HG03039 (cell line): ENCODE measurements at regions not wholly inside any gene's neighbourhood (a gene's known extent, or its start where the extent isn't known, plus 50 kb on each side); places are given as distances from the start of the nearest gene placed in this dataset.

ENCODE experiments used
- ATAC-seq: cut with Tn5 transposase; IDR thresholded peaks from one replicate; pipeline ENCODE4 v1.9.1; 2021; ENCODE audit warnings: mild to moderate bottlenecking, moderate library complexity; ENCODE audit not compliant: unreplicated experiment

- ATAC-seq: no peak
These were observed 1174.3 kb downstream of the XPNPEP1 start for GRCh38 chr10:108749042-108749441.

DNA sequence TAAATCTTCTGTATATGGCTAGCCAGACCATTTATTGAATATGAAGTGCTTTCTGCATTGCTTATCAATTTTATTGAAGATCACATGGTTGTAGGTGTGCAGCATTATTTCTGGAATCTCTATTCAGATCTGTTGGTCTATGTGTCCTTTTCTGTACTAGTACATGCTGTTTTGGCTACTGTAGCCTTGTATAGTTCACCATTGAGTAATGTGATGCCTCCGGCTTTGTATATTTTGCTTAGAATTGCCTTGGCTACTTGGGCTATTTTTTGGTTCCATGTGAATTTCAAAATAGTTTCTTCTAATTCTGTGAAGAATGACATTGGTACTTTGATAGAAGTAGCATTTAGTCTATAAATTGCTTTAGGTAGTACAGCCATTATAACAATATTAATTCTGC is 1187.2 kb downstream of the XPNPEP1 start:
- no peak for ATAC-seq

- no peak for ATAC-seq
These were observed 1187.9 kb downstream of the XPNPEP1 start for GRCh38 chr10:108735380-108735779.

- ATAC-seq: no peak
These were observed 1201.4 kb downstream of the XPNPEP1 start for GRCh38 chr10:108721874-108722273.

DNA sequence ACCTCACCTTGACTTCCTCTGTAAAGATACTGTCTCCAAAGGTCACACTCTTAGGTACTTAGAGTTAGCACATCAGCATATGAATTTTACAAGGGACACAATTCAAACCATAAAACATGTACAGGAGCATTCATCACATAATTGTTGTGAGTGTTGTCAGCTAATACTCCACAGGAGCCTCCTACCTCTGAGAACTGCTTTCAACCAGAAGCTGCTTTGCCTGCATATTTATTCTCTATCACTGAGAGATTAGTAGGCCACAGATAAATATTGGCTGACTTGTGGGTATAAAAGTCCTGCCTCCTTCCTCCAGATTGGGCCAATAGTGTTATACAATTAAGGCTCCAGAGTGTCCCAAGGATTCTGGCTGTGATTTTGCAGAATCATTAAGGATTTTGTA is 1207.0 kb downstream of the XPNPEP1 start:
- no peak for ATAC-seq

DNA sequence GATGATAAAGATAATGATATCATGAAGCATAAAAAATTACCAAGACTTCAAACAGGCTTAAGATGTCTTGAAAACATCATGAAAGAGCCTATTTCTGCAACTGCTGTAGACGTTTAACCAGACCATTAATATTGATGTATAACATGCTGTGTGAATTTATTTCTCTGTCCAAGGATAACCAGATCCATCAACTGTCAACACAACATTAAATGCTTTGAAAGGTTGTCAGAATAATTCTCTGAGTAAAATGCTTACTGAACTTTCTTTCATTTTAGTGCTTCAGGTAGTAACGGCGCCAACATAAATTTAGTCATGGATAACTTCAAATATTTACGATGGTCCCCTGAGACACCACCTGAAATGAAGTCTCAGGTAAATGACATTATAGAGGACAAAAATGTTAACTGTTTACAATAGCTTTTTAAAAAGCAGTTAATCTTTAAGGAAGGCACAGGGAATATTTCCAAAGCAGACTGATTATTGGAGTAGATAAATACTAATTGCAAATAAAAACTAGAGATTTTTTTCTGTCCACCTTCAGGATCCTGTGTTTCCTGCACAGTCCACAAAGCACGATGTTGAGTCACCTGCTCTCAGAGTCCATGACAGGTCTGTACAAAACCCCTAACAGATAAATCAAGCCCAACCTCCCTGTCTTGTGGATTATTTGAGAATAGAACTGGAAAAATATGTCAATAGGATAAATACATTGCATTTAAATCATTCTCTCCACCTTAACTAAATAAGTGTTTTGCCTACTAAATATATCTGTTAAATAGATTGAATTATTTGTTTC is 1213.2 kb downstream of the XPNPEP1 start:
- no peak for ATAC-seq

DNA sequence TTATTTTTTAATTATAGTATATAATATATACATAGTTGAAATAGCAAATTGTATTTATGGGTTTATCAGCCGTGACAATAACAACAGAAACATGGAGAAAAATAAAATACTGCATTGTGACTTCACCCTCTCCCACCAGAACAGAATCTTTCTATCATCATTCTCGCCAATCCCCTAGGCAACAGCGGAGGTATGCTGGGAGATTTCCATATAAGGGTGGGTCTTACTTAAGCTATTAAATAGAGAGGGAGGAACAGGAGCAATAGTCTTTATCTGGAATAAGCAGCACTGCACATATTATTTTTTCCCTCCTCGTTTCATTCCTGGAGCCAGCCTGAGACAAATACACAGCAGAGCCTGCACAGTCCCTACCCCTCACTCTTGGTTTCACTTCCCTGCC is 1214.9 kb downstream of the XPNPEP1 start:
- no peak for ATAC-seq

DNA sequence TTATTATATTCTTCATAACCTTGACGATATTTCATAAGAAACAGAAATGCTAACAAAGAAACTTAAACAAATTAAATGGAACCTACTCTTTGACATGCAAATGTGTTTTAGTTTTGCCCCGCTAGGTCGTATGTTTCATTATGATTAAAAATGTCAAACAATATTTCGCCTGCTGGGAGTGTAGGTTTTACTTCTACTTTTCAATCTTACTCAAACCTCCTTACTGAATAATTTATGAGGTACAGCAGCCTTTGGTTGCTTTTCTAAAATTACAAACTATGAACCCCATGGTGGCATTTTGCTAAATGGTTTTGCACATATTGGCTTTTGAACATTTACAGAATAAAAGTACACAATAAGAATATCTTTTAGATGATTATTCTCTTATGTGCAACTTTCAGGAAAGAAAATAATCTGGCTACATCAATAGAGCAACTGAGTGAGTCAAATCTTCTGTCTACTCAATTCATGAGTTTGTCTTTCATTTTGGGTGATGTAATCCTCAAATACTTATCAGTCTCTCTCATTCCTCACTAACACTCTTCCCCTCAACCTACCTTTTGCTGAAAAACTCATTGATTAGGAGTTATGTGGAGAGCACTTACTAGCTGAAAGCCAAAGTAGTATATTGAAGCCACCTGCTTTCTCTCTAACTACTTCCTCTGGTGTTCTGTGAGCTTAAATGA is 1226.4 kb downstream of the XPNPEP1 start:
- peak; percentile 95 for ATAC-seq

DNA sequence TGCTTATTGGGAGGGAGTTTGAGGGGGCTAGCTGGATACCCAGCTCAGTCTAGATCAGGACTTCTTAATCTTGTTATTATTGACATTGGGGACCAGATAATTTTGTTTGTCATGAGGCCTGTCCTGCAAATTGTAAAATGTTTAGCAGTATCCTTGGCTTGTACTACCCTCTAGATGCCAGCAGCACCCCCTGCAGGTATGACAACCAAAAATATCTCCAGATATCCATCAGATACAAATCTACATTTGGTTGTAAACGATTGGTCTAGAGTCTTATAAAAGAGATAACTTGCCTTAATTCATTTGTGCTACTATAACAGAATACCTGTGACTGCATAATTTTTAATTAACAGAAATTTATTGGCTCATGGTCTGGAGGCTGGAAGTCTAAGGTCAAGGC is 1232.2 kb downstream of the XPNPEP1 start:
- ATAC-seq: no peak

GRCh38 chr10:108690530-108690929 is 1232.8 kb downstream of the XPNPEP1 start:
- no peak for ATAC-seq

GRCh38 chr10:108689891-108690290 is 1233.4 kb downstream of the XPNPEP1 start:
- no peak for ATAC-seq

DNA sequence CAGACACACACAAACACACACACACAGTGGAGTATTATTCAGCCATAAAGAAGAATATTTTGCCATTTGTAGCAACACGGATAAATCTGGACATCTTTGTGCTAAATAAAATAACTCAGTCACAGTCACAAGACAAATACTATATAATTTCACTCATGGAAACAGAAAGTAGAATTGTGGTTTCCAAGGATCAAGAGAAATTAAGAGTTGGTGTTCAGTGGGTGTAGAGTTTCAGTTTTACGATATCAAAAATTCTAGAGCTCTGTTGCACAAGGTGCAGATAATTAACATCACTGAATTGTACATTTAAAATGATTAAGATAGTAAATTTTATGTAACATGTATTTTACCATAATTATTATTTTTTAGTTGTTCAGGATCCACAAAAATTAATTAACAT is 1235.0 kb downstream of the XPNPEP1 start:
- no peak for ATAC-seq

GRCh38 chr10:108685863-108686531 is 1237.3 kb downstream of the XPNPEP1 start:
- ATAC-seq: no peak

GRCh38 chr10:108684431-108684830 is 1238.9 kb downstream of the XPNPEP1 start:
- ATAC-seq: no peak

DNA sequence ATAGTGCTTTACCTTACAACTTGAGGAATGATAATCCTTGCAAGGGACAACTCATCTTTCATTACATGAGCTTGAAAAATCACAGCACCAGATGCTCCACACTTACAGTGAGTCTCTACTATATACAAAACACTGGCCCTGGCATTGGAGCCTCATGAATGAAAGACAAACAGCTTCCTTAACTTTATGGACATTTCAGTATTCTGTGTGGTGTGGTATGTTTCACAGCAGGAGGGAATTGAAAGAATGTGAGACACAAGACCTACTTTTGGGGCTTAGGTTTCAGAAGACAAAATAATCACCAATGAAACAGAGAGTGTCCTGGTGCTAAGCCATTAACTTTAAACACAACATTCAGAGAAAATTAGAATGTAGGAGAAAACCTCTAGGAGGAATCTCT is 1249.6 kb downstream of the XPNPEP1 start:
- ATAC-seq: no peak

DNA sequence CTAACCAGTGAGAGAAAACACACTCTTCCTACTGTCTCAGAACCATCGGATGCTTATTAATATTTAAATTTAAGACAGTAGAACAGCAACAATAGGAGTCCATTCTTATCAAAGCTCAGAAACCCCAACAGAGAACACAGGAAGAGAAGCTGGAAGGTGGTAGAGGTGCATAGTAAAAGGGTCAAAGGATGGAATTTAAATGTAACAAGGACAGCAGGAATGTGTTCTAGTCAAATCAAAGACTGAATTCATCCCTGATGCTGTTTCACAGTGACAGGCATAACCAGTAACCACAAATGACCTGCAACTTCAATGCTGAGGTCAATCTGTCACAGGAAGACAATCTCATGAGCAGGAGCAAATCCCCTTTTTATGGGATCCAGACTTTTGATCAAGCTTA is 1259.7 kb downstream of the XPNPEP1 start:
- no peak for ATAC-seq

DNA sequence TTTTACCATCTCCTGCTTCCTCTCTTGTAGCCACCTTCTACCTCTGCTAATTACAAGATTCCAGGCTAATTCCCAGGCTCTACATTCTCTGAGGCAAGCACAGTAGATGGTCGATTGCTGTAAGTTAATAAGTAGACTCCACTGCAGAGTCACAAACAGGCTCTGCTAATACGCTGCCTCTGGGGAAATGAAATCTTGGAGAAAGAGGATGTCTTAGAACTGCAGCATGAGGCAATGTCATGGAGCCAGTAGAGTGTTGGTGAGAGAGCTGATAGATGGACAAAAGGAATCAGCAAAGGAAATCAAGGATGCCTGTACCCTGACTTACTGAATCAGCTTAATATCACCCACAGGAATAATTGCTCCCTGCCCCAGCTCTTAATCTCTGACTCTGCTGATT is 1260.3 kb downstream of the XPNPEP1 start:
- no peak for ATAC-seq

DNA sequence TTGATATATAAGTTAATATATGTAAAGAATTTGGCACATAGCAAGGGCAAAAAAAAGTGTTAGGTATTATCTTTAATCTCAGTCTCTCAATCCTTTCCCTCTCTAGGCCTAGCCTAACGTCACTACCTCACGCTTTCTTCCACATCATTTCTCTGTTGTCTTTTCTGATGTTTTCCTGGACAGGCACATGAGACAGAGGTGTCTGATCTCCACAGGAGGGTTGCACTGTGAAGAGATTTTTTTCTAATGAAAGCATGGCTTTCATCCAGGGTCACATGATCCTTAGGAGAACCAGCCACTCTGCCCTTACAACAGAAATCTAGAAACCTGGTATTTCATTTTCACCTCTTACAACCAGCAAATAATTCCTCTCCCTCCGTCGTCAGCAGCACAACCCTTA is 1268.3 kb downstream of the XPNPEP1 start:
- no peak for ATAC-seq

DNA sequence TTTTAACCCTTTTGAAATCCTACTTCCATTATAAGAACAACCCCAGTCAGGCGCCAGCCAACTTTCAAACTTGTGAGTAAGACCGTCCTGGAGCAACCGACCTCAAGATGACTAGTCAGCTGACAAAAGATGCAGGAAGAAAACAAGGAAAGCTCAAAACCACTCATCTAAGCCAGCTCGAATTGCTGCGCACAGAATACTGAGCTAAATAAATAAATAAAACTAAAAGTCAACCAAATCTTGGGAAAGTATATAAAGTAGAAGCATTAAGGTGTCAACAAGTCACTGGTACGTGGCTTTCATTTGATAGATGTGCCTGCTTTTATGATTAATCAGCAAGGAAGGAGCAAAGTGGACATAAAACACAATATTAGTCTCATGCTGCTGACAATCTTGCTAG is 1269.8 kb downstream of the XPNPEP1 start:
- no peak for ATAC-seq

- ATAC-seq: no peak
These were observed 1284.3 kb downstream of the XPNPEP1 start for GRCh38 chr10:108639010-108639409.

DNA sequence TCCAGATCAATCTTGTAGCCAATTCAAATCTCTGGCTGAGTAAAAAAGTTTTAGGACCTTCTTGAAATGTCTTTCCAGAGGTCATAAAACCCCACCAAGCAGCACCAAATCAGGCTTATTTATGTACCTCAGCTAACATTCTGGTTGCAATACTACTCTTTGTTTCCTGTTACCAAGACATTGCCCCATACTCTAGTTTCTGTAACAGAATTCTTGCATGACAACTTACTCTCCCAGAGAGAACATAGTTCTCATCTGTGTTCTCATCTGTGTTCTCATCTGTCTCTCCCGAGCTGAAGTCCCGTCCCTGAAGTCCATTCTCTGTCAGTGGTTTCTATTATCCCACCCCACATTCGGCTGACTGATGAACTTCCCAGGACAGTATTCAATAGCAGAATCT is 1285.1 kb downstream of the XPNPEP1 start:
- ATAC-seq: no peak

DNA sequence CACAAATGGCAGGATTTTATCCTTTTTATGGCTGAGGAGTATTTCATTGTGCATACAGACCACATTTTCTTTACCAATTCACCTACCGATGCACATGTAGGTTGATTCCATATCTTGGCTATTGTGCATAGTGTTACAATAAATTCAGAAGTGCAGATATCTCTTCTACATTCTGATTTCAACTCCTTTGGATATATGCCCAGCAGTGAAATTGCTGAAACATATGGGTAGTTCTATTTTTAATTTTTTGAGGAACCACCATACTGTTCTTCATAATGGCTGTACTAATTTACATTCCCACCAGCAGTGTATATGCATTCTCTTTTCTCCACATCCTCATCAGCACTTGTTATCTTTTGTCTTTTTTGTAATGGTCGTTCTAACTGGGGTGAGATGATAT is 1290.3 kb downstream of the XPNPEP1 start:
- ATAC-seq: no peak
